GM21423 (cell line): ENCODE measurements at regions not wholly inside any gene's neighbourhood (a gene's known extent, or its start where the extent isn't known, plus 50 kb on each side); places are given as distances from the start of the nearest gene placed in this dataset.

Source experiments
- ATAC-seq: cut with Tn5 transposase; IDR thresholded peaks from one replicate; pipeline ENCODE4 v1.9.1; 2021; ENCODE audit warnings: mild to moderate bottlenecking, moderate library complexity; ENCODE audit not compliant: unreplicated experiment

- no peak for ATAC-seq
These were observed 384.3 kb downstream of the GPM6A start for GRCh38 chr4:175427751-175428150.

DNA sequence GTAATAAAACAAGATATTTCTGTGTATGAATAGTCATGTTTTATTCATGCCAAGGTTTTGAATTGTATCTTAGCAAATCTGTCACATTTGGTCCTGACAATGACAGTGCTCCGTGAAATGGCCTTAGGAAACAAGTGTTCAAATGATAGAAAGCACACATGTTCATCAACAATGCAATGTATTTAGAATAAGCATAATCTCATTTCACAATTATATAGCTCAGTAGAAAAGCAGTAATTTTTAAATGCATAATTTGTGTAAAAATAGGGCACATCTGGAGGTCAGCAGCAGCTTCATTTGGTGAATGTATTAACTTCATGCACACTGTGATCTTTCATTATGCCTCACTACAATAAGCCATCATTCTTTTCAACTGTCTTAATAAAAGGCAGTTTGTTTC lies 380.4 kb downstream of the GPM6A start:
- ATAC-seq = no peak

DNA sequence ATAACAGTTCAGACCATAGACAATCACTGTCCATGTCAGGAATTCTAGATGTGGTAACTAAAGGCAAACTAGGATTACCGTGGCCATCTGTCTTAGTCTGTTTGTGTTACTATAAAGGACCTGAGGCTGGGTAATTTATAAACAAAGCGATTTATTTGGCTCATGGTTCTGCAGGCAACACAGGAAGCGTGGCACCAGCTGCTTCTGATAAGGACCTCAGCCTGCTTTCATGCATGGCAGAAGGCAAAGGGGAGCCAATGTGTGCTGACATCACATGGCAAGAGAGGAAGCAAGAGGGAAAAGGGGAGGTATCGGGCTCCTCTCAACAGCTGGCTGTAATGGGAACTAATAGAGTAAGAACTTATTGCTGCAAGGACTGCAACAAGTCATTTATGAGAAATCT lies 376.7 kb downstream of the GPM6A start:
- no peak for ATAC-seq

- no peak for ATAC-seq
These were observed 375.9 kb downstream of the GPM6A start for GRCh38 chr4:175436196-175436595.

GRCh38 chr4:175440786-175441185 lies 371.3 kb downstream of the GPM6A start:
- ATAC-seq = no peak

DNA sequence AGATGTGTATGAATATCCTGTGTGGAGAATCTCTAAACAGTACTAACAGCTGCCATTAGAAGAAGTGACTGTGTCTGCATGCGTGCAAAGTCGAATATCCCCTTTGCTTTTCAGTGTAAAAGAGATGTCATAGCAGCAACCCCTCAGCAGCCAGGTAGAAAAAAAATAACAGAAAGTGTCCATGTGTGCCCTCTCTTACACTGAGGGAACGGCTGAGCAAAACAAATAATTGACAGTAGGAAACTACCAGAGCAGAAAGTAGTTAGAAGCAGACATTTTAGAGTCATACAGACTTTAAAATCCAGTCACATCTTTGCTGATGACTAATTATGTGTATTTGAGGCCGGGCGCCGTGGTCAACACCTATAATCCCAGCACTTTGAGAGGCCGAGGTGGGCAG lies 370.8 kb downstream of the GPM6A start:
- ATAC-seq = no peak

- ATAC-seq = no peak
These were observed 368.5 kb downstream of the GPM6A start for GRCh38 chr4:175443547-175443946.

DNA sequence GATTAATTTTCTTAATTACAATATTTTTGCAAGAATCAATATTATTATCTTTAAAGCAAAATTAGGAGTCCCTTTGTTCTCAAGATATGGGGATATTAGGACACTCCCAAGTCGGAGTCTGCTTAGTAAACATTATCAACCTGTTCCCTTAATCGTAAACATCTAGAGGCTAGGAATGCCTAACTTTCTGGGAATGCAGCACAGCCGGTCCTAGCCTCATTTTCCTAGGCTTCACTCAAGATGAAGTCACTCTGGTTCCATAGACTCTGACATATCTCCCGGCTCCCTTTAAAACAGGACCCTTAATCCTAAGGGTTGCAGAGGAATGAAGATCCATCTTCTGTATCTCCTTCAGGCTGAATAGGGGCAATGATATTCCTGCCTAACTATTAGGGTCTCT lies 367.6 kb downstream of the GPM6A start:
- ATAC-seq = no peak

- no peak for ATAC-seq
These were observed 365.0 kb downstream of the GPM6A start for GRCh38 chr4:175447016-175447415.

DNA sequence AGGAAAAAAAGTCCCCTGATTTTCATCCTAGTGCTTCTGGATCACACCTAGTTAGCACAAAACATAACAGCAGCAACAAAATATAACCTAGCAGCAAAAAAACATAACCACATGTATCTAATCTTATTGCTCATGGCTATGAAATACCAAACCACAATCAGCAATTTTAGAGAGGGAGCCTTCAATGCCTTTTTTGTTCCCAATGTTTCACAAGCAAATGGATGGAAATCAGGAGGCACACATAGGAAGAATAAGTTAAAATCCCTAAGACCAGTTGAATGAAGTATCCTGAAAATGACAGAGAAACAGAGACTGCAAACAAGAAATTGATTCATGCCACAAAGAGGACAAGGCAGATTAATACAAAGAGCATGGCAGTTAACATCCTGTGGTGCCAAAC lies 361.6 kb downstream of the GPM6A start:
- ATAC-seq = no peak

GRCh38 chr4:175451238-175451965 lies 360.7 kb downstream of the GPM6A start:
- no peak for ATAC-seq

DNA sequence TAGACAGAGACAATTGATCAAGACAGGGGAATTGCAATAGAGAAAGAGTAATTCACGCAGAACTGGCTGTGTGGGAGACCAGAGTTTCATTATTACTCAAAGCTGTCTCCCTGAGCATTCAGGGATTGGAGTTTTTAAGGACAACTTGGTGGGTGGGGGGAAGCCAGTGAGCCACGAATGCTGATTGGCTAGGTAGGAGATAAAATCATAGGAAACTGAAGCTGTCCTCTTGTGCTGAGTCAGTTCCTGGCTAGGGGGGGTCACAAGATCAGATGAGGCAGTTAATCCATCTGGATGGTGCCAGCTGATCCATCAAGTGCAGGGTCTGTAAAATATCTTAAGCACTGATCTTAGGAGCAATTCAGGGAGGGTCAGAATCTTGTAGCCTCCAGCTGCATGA lies 358.6 kb downstream of the GPM6A start:
- no peak for ATAC-seq

DNA sequence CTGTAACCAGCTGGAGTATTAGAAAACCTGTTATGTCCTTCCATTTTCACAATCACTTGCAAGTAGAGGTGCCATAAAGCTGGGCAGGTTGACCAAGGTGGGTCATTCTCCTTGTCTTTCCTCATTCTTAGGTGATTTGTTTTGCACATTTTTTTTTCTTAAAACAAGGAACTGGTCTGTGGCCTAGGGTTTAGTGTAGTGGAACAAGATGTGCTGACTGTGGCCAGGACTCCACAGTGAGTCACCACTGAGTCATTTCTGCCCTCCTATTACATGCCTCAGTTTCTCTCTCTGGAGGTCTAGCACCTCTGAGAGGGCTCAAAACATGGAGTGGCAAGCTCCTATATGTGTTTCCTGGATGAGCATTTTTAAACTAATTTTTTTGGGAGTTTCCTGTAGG lies 355.9 kb downstream of the GPM6A start:
- no peak for ATAC-seq

DNA sequence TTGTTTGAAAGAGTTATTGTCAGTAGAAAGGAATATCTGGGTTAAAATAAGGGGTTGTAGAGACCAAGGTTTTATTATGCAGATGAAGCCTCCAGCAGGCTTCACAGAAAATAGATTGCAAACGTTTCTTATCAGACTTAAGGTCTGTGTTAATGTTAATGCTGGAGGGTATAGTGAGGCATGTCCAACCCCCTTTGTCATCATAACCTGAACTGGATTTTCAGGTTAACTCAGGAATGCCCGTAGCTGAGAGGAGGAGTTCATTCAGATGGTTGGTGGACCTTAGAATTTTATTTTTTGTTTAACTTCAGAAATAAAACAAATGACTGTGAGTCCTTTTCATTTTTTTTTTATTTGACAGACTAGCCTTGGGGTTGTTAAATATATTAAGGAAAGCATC lies 354.1 kb downstream of the GPM6A start:
- ATAC-seq = no peak

GRCh38 chr4:175459571-175459970 lies 352.5 kb downstream of the GPM6A start:
- no peak for ATAC-seq

GRCh38 chr4:175460414-175460813 lies 351.6 kb downstream of the GPM6A start:
- no peak for ATAC-seq

GRCh38 chr4:175469514-175469913 lies 342.6 kb downstream of the GPM6A start:
- no peak for ATAC-seq

- ATAC-seq = no peak
These were observed 341.9 kb downstream of the GPM6A start for GRCh38 chr4:175470131-175470530.

DNA sequence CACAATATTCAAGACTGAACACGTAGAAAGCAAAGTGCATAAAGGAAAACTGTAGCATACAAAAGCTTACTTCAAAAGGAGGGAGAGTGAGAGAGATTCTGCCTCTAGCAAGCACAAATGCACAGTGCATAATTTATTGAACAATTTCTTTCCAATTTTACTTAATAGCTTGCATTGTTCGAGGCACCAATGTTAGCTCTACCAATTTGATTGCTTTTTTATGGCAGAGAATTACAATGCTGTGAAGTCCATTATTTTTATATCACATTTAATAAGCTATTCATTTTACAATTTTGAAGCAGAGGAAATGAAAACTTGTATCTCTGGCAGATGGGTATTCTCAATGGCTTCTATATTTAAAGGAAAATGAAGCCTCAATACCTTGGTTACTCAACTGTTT lies 331.7 kb downstream of the GPM6A start:
- no peak for ATAC-seq

- ATAC-seq = no peak
These were observed 312.2 kb downstream of the GPM6A start for GRCh38 chr4:175499735-175500352.

- no peak for ATAC-seq
These were observed 307.7 kb downstream of the GPM6A start for GRCh38 chr4:175504318-175504717.

GRCh38 chr4:175509320-175509719 lies 302.7 kb downstream of the GPM6A start:
- ATAC-seq = no peak

DNA sequence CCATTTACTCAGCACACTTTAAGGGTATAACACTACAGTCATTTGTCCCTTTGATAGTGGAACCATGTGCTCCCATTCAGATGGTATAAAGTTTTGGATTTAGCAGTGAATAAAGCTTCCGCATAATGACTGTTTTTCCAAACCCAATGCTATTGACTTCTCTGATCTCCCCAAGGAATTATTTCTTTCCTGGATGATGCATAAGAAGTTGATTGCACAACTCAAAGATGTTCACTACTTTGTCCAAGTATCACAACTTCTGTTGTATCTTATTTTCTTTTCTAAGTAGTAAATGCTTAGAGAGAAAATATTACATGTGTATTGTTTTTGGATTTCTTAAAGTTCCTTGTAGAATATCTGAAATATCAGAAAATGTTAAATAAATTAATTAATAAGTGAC lies 300.2 kb downstream of the GPM6A start:
- no peak for ATAC-seq
